PC-3 (cell line): ENCODE measurements at regions not wholly inside any gene's neighbourhood (a gene's known extent, or its start where the extent isn't known, plus 50 kb on each side); places are given as distances from the start of the nearest gene placed in this dataset.

Experiments
- EZH2 ChIP-seq: fragments of 300-600 bp; sonication (generic); IDR thresholded peaks from one replicate; pipeline ENCODE4 v1.6.1; 2017; ENCODE audit warnings: antibody characterized with exemption, mild to moderate bottlenecking, low read length; ENCODE audit not compliant: unreplicated experiment
- TF ChIP-seq, protein P1 (sequence below): fragments of 300-600 bp; sonication (generic); conservative IDR thresholded peaks from 2 replicates; pipeline ENCODE4 v1.5.1; 2017; ENCODE audit warnings: antibody characterized with exemption, low read depth, mild to moderate bottlenecking, low read length

DNA sequence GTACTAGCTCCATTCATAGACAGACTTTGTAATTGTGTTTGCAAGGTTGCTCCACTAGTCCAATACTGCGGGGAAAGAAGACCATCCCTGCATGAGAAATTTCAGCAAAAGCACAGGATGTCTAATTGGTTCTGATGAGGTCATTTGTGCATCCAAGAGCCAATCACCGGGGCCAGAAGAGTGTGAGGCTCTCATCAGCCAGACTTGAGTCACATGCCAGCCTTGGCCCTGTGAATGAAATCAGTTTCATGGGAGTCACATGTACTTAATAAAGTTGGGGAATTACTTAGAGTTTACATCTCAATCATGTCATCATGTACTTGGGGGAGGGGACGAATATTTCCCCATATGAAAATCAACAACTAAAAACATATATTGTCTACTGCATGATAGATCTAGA, 1236.0 kb downstream of the MAT2B start:
- TF ChIP-seq, protein P1, sequence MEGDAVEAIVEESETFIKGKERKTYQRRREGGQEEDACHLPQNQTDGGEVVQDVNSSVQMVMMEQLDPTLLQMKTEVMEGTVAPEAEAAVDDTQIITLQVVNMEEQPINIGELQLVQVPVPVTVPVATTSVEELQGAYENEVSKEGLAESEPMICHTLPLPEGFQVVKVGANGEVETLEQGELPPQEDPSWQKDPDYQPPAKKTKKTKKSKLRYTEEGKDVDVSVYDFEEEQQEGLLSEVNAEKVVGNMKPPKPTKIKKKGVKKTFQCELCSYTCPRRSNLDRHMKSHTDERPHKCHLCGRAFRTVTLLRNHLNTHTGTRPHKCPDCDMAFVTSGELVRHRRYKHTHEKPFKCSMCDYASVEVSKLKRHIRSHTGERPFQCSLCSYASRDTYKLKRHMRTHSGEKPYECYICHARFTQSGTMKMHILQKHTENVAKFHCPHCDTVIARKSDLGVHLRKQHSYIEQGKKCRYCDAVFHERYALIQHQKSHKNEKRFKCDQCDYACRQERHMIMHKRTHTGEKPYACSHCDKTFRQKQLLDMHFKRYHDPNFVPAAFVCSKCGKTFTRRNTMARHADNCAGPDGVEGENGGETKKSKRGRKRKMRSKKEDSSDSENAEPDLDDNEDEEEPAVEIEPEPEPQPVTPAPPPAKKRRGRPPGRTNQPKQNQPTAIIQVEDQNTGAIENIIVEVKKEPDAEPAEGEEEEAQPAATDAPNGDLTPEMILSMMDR = no peak
- no peak for TF ChIP-seq EZH2
